ENCODE measurements at regions not wholly inside any gene's neighbourhood (a gene's known extent, or its start where the extent isn't known, plus 50 kb on each side); places are given as distances from the start of the nearest gene placed in this dataset.

DNA sequence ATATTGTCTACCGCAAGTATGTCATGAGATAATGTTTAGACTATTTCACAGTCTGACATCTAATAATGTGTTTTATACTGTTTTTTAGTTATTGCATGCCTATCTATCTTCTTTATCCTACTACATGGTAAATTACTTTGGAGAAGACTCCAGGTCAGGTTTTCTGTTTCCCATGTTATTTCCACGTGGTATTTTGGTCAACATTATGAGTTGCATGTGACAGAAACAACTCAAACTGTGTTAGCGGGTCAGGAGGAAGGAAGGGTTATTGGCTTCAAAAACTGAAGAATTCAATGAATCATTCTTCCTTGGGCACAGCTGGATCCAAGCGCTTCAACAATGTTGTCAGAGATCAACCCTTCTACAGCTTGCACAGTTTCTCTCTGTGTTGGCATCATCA, 252.1 kb upstream of the CCNG1 start:
- H3K36me3 Mint-ChIP-seq (ENCODE audit: insufficient read depth), result no peaks in the 10 kb centered on the region
- no peaks in the 10 kb centered on the region for H3K27me3 Mint-ChIP-seq
- ATAC-seq (replicated peaks; ENCODE audit: extremely low read depth, poor library complexity, severe bottlenecking) (no peak), DNase-seq (ENCODE audit: low spot score in 2 of 2) (no peak)
- peaks cover 11% of the 10 kb centered on the region for H3K9me3 Mint-ChIP-seq
- no peak overlapping the region for H3K27ac Mint-ChIP-seq (ENCODE audit: low read depth)
- H3K4me3 Mint-ChIP-seq, result no peak overlapping the region
- no peaks in the 10 kb centered on the region for H3K4me1 Mint-ChIP-seq

DNA sequence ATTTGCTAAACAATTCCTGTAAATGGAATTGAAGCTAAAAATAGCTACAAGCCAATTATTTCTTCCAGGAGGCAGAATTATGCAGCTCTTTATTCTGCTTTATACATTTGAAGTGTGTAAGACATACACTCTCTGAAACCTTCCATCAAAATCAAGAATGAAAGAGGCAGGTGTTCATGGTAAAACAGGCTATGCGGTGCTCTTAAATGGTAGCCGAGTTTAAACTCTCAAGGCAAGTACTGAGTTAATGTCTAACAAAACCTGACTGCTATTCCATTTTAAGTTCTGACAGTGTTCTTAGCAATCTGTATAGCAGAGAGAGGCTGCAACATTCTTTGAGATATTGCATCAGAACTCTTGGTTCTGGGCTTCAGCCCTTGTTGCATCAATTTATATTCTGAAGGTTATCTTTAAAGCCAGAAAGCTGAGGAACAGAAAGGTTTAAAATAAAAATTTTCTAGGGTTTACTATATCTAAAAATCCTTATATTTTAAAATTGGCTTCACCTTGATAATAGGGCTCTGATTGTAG, 248.3 kb upstream of the CCNG1 start:
- H3K36me3 Mint-ChIP-seq (ENCODE audit: insufficient read depth), result no peaks in the 10 kb centered on the region
- H3K27ac Mint-ChIP-seq (ENCODE audit: low read depth), result no peak overlapping the region
- no peak overlapping the region for H3K4me3 Mint-ChIP-seq
- no peaks in the 10 kb centered on the region for H3K27me3 Mint-ChIP-seq
- no peak for DNase-seq (ENCODE audit: low spot score in 2 of 2)
- ATAC-seq (replicated peaks; ENCODE audit: extremely low read depth, poor library complexity, severe bottlenecking), result no peak
- H3K4me1 Mint-ChIP-seq, result no peaks in the 10 kb centered on the region
- peaks cover 6% of the 10 kb centered on the region for H3K9me3 Mint-ChIP-seq

DNA sequence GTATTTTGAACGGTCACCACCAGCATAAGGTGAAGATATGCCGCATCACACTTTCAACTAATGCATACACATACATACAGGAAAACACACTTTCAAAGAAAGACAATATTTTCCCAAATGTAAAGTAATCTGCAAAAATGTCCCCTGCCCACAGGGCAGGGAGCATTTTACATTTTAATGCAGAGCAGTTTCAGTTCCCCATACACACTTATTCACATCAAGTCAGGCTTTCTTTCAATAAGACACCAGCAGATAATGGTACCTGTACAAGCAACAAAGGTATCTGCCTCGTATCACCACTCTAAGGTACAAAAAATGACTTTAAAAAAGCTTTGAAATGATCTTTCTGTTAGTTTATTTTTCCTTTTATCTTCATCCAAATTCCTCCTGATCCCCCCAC, 247.1 kb upstream of the CCNG1 start:
- no peak for DNase-seq (ENCODE audit: low spot score in 2 of 2)
- H3K27ac Mint-ChIP-seq (ENCODE audit: low read depth), result no peak overlapping the region
- H3K4me3 Mint-ChIP-seq, result no peak overlapping the region
- no peaks in the 10 kb centered on the region for H3K4me1 Mint-ChIP-seq
- no peaks in the 10 kb centered on the region for H3K36me3 Mint-ChIP-seq (ENCODE audit: insufficient read depth)
- no peak for ATAC-seq (replicated peaks; ENCODE audit: extremely low read depth, poor library complexity, severe bottlenecking)
- no peaks in the 10 kb centered on the region for H3K27me3 Mint-ChIP-seq
- H3K9me3 Mint-ChIP-seq, result peaks cover 15% of the 10 kb centered on the region

DNA sequence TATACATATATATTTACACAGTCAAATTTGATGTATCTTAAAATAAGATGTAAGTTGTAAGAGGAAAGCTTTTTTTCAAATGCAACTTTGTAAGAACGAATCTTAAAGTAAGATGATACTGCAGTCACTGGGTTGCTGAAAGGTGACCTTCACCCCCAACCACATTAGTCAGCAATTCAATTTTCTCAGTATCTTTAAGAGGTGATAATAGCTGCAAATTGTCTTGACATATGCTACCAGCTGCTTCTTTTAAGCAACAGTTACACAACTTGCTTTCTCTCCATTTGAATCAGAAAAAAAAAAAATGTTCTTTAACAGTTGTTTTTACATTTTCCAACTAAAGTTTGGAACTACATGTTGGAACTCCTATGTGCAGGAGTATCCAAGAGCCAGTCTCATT, 246.6 kb upstream of the CCNG1 start:
- no peak overlapping the region for H3K4me3 Mint-ChIP-seq
- H3K9me3 Mint-ChIP-seq, result peaks cover 15% of the 10 kb centered on the region
- H3K36me3 Mint-ChIP-seq (ENCODE audit: insufficient read depth), result no peaks in the 10 kb centered on the region
- ATAC-seq (replicated peaks; ENCODE audit: extremely low read depth, poor library complexity, severe bottlenecking), result no peak
- H3K27me3 Mint-ChIP-seq, result no peaks in the 10 kb centered on the region
- no peaks in the 10 kb centered on the region for H3K4me1 Mint-ChIP-seq
- H3K27ac Mint-ChIP-seq (ENCODE audit: low read depth), result no peak overlapping the region
- no peak for DNase-seq (ENCODE audit: low spot score in 2 of 2)

DNA sequence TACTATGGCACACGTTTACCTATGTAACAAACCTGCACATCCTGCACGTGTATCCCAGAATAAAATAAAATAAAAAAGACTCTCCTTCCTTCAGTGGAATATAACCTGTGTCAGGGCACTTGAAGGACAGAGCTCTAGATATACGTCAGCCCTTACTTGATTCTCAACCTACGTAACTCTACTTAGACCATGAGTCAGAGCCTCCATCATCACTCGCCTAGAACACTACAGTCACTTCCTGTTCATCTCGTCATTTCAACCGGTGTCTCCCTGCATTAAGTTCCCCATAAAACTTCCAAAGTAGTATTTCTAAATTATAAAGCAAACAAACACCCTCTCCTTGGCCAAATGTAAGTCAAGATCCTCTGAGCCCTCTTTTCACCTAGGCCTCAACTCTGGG, 243.5 kb upstream of the CCNG1 start:
- H3K27ac Mint-ChIP-seq (ENCODE audit: low read depth), result no peak overlapping the region
- ATAC-seq (replicated peaks; ENCODE audit: extremely low read depth, poor library complexity, severe bottlenecking) (no peak), DNase-seq (ENCODE audit: low spot score in 2 of 2) (no peak)
- H3K27me3 Mint-ChIP-seq, result no peaks in the 10 kb centered on the region
- H3K36me3 Mint-ChIP-seq (ENCODE audit: insufficient read depth), result no peaks in the 10 kb centered on the region
- peaks cover 21% of the 10 kb centered on the region for H3K9me3 Mint-ChIP-seq
- H3K4me1 Mint-ChIP-seq, result no peaks in the 10 kb centered on the region
- H3K4me3 Mint-ChIP-seq, result no peak overlapping the region

DNA sequence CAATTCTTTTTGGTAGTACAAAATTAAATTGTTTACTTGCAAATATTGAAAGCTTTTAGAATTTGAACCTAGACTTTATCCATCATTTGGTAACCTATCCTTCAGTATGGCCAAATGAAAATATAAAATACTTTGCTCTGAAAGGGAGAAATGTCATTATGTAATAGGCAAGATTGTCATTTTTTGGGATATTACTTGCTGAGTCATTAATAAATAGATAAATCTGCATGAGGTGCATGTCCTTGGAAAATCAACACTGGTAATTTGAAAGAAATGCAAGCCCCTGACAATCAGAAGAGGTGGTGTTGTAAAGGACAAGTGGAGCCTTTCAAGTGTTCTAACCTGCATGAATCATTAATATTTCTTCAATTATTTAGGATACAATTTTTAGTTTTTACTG, 231.8 kb upstream of the CCNG1 start:
- no peak for DNase-seq (ENCODE audit: low spot score in 2 of 2)
- no peak overlapping the region for H3K4me3 Mint-ChIP-seq
- no peak overlapping the region for H3K27ac Mint-ChIP-seq (ENCODE audit: low read depth)
- H3K36me3 Mint-ChIP-seq (ENCODE audit: insufficient read depth), result peaks cover 1% of the 10 kb centered on the region
- no peaks in the 10 kb centered on the region for H3K4me1 Mint-ChIP-seq
- H3K9me3 Mint-ChIP-seq, result peaks cover 26% of the 10 kb centered on the region
- ATAC-seq (replicated peaks; ENCODE audit: extremely low read depth, poor library complexity, severe bottlenecking), result no peak
- H3K27me3 Mint-ChIP-seq, result no peaks in the 10 kb centered on the region

DNA sequence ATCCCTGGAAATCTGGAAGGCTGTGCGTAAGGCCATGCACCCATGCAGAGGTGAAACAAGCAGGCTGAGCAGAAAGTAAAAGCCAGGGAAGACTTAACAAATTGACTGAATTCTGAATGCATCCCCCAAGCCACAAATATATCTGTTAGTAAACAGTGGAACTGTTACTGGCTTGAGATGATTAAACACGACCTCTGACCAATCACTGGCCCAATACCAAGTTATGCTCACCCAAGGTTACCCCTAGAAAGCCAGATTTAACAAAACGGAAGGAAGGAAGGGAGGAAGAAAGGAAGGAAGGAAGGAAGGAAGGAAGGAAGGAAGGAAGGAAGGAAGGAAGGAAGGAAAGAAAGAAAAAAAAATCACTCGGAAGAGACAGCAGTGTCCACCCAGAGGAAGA, 215.8 kb upstream of the CCNG1 start:
- DNase-seq (ENCODE audit: low spot score in 2 of 2), result no peak
- peaks cover 14% of the 10 kb centered on the region for H3K9me3 Mint-ChIP-seq
- no peaks in the 10 kb centered on the region for H3K36me3 Mint-ChIP-seq (ENCODE audit: insufficient read depth)
- H3K4me3 Mint-ChIP-seq, result no peak overlapping the region
- no peak for ATAC-seq (replicated peaks; ENCODE audit: extremely low read depth, poor library complexity, severe bottlenecking)
- H3K4me1 Mint-ChIP-seq, result no peaks in the 10 kb centered on the region
- no peak overlapping the region for H3K27ac Mint-ChIP-seq (ENCODE audit: low read depth)
- no peaks in the 10 kb centered on the region for H3K27me3 Mint-ChIP-seq

DNA sequence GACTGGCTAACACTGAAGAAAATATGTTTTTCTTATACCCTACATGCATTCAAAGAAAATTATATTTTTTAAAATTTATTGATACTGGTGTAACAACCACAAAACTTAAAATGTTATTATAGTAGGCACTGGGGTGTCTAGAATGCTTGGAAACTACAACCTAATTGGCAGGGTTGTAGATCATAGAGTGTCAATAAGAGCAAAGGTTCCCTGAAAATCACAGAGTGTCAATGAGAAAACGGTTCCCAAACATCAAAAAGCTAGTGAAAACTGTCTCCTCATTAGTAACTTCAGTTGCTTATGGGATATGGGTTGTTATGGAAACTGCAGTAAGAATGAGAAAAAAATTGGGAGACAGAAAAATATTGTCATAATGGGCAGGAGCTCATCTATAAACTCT, 214.4 kb upstream of the CCNG1 start:
- peaks cover 14% of the 10 kb centered on the region for H3K9me3 Mint-ChIP-seq
- H3K4me1 Mint-ChIP-seq, result no peaks in the 10 kb centered on the region
- no peak overlapping the region for H3K4me3 Mint-ChIP-seq
- H3K36me3 Mint-ChIP-seq (ENCODE audit: insufficient read depth), result no peaks in the 10 kb centered on the region
- no peak for DNase-seq (ENCODE audit: low spot score in 2 of 2)
- no peak for ATAC-seq (replicated peaks; ENCODE audit: extremely low read depth, poor library complexity, severe bottlenecking)
- no peak overlapping the region for H3K27ac Mint-ChIP-seq (ENCODE audit: low read depth)
- H3K27me3 Mint-ChIP-seq, result no peaks in the 10 kb centered on the region

DNA sequence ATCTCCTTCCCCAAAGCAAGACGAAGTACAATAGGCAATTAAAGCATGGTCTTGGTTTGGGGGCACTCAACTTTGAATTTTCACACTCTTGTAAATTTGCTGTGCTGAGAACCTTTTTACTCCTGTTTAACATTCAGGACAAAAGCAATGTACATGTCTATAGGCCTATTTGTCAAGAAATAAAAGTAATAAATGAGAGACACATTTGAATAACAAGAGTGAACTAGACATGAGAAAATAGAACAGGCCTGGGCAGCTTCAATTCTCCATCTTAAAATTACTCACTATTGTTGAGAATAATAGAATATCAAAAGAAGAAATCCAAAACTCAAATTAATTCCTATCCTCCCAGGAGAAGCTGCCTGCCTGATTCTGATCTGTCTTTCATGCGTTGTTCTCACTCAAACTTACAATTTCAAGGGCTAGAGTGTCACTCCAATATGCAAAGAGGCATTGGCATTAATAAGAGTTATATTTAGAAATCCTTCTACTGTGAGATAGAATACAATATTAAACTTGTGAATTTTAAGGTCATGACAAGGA, 192.9 kb upstream of the CCNG1 start:
- H3K27ac Mint-ChIP-seq (ENCODE audit: low read depth), result no peak overlapping the region
- no peaks in the 10 kb centered on the region for H3K4me1 Mint-ChIP-seq
- ATAC-seq (replicated peaks; ENCODE audit: extremely low read depth, poor library complexity, severe bottlenecking) (no peak), DNase-seq (ENCODE audit: low spot score in 2 of 2) (no peak)
- peaks cover 12% of the 10 kb centered on the region for H3K9me3 Mint-ChIP-seq
- no peak overlapping the region for H3K4me3 Mint-ChIP-seq
- no peaks in the 10 kb centered on the region for H3K27me3 Mint-ChIP-seq
- H3K36me3 Mint-ChIP-seq (ENCODE audit: insufficient read depth), result no peaks in the 10 kb centered on the region

DNA sequence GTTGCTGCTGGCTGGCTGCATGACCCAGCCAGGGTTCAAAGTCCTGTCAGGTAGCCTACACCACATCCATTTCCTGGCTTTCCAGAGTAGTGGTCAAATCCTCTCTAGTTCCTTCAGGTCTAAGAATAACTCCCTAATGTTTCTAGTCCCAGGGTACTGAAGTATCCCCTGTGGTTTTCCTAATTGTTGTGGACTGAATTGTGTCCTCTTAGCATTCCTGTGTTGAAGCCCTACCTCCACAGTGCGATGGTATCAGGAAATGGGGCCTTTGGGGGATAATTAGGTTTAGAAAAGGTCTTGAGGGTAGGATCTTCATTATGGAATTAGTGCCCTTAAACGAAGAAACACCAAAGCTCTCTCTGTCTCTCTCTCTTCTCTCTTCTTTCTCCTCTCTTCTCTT, 191.8 kb upstream of the CCNG1 start:
- no peaks in the 10 kb centered on the region for H3K4me1 Mint-ChIP-seq
- DNase-seq (ENCODE audit: low spot score in 2 of 2) (no peak), ATAC-seq (replicated peaks; ENCODE audit: extremely low read depth, poor library complexity, severe bottlenecking) (no peak)
- H3K9me3 Mint-ChIP-seq, result peaks cover 12% of the 10 kb centered on the region
- no peaks in the 10 kb centered on the region for H3K36me3 Mint-ChIP-seq (ENCODE audit: insufficient read depth)
- no peak overlapping the region for H3K4me3 Mint-ChIP-seq
- H3K27me3 Mint-ChIP-seq, result no peaks in the 10 kb centered on the region
- no peak overlapping the region for H3K27ac Mint-ChIP-seq (ENCODE audit: low read depth)

DNA sequence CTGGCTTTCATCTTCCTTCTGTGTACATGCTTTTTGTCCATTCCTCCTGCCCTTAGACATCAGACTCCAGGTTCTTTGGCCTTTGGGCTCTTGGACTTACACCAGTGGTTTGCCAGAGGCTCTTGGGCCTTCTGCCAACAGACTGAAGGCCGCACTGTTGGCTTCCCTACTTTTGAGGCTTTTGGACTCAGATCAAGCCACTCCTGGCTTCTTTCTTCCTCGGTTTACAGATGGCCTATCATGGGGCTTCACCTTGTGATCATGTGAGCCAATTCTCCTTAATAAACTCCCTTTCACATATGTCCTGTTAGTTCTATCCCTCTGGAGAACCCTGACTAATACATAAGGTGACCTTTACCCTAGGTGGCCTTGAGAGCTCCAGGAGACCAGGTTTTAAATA, 189.1 kb upstream of the CCNG1 start:
- no peak for DNase-seq (ENCODE audit: low spot score in 2 of 2)
- Mint-ChIP-seq H3K36me3 (ENCODE audit: insufficient read depth) (no peaks in the 10 kb centered on the region), H3K27ac (ENCODE audit: low read depth) (no peak overlapping the region), H3K9me3 (peaks cover 12% of the 10 kb centered on the region), H3K27me3 (no peaks in the 10 kb centered on the region), H3K4me3 (no peak overlapping the region), H3K4me1 (no peaks in the 10 kb centered on the region)
- ATAC-seq (replicated peaks; ENCODE audit: extremely low read depth, poor library complexity, severe bottlenecking), result no peak

DNA sequence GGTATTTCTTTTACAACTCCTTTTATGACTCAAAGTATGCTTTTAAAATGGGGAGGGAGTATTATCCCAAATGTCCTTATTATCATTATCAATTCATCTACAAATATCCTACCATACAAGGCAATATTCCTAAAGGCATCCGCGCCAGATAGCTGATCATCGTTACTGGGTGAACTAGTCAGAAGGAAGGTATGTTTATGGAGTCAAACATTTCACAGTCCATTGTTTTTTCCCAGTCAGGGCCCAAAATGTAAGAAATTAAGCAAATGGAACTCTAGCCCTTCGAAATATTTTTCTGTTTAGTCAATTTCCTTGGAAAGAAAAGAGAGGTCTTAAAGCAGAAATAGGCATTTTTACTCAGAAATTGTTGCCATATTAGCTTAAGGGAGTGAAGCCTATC, 188.5 kb upstream of the CCNG1 start:
- DNase-seq (ENCODE audit: low spot score in 2 of 2) (no peak), ATAC-seq (replicated peaks; ENCODE audit: extremely low read depth, poor library complexity, severe bottlenecking) (no peak)
- H3K4me1 Mint-ChIP-seq, result no peaks in the 10 kb centered on the region
- H3K36me3 Mint-ChIP-seq (ENCODE audit: insufficient read depth), result no peaks in the 10 kb centered on the region
- no peak overlapping the region for H3K4me3 Mint-ChIP-seq
- peaks cover 5% of the 10 kb centered on the region for H3K27me3 Mint-ChIP-seq
- H3K27ac Mint-ChIP-seq (ENCODE audit: low read depth), result no peak overlapping the region
- H3K9me3 Mint-ChIP-seq, result peaks cover 14% of the 10 kb centered on the region

DNA sequence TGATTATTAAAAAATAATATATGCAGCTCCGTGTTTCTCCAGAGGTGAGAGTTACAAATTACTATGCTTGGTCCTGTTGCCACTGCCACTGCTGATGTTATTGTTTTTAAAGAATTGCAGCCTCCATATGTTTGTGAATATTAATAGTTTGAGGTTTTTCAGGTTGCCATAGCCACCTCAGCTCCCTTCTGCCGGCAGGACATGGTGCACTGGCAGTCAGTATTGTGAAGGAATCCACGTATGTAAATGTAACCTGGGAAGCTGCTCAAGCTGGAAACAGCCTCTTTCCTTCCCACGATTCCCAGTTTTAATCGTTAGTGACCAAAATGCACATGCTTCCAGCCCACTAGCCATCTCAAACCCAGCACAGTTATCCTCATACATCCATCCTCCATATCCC, 184.4 kb upstream of the CCNG1 start:
- Mint-ChIP-seq H3K4me1 (no peaks in the 10 kb centered on the region), H3K27me3 (peaks cover 7% of the 10 kb centered on the region), H3K4me3 (no peak overlapping the region), H3K27ac (ENCODE audit: low read depth) (no peak overlapping the region), H3K9me3 (peaks cover 6% of the 10 kb centered on the region), H3K36me3 (ENCODE audit: insufficient read depth) (no peaks in the 10 kb centered on the region)
- ATAC-seq (replicated peaks; ENCODE audit: extremely low read depth, poor library complexity, severe bottlenecking), result no peak
- no peak for DNase-seq (ENCODE audit: low spot score in 2 of 2)

DNA sequence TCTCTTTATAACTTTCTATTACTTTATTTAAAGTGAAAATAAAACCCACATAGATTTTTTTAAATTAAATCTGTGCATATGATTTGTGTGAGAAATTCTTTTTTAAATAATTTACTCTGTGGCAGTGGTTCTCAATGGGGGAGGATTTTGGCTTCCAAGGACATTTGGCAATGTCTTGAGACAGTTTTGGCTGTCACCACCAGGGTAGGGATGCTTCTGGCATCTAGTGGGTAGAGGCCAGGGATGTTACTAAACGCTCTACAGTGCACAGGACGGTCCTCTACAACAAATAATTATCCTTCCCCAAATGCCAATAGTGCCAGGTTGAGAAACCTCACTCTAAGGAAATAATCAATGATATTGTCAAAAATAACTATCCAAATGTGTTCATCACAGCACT, 177.9 kb upstream of the CCNG1 start:
- H3K27me3 Mint-ChIP-seq, result no peaks in the 10 kb centered on the region
- ATAC-seq (replicated peaks; ENCODE audit: extremely low read depth, poor library complexity, severe bottlenecking) (no peak), DNase-seq (ENCODE audit: low spot score in 2 of 2) (no peak)
- H3K36me3 Mint-ChIP-seq (ENCODE audit: insufficient read depth), result no peaks in the 10 kb centered on the region
- no peak overlapping the region for H3K27ac Mint-ChIP-seq (ENCODE audit: low read depth)
- no peak overlapping the region for H3K4me3 Mint-ChIP-seq
- H3K9me3 Mint-ChIP-seq, result no peaks in the 10 kb centered on the region
- no peaks in the 10 kb centered on the region for H3K4me1 Mint-ChIP-seq

Data from central memory CD8-positive, alpha-beta T cell (primary cell).